Skin epidermis (tissue), 12 donors: ENCODE measurements at regions not wholly inside any gene's neighbourhood (a gene's known extent, or its start where the extent isn't known, plus 50 kb on each side); places are given as distances from the start of the nearest gene placed in this dataset.

Source experiments
- H3K27ac ChIP-seq, 21 experiments: fragments of 200-600 bp; sonication (generic) in 11 of 21; one replicate each; pipeline ENCODE4 v1.5.0; 2020; ENCODE audit warnings: mild to moderate bottlenecking in 3 of 21, inconsistent platforms in 2 of 21, moderate library complexity in 2 of 21
- H3K4me3 ChIP-seq, 7 experiments: fragments of 200-600 bp; sonication (generic) in 2 of 7; one replicate each; pipeline ENCODE4 v1.5.0; 2020; ENCODE audit warnings: inconsistent platforms in 2 of 7, mild to moderate bottlenecking in 2 of 7, moderate library complexity in 1 of 7

DNA sequence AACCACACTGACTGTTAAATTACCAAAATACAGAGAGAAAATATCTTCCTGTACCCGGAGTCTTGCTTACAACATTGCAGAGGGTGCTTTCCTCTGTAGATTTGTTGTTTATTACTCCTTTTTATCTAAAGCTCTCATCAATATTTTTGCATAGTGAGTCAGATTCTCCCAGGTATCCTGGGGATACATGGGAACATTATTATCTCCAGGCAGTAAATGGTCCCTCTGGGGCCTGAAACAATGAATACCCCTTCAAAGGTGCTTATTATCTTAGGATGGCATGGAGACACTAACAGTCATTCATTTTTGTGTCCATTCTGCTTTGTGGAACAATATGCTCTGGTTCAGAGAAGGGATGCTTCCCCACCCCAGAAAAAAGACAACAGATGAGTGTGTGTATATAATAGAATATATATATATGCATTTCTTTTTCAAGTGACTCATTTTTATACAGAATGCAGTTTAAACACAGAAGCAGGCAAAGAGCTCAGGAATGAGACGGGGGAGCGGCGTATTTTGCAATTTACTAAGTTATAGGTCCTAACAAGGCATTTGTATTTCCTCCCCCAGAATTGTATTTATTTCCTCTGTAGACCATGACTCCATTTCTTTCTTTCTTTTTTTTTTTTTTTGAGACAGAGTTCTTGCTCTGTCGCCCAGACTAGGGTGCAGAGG, 424.8 kb upstream of the ZEB2 start:
- H3K27ac ChIP-seq: peak overlapping the region in 4 of 21 experiments; percentile 6 to 38 (median 26)
- H3K4me3 ChIP-seq: no peak overlapping the region

DNA sequence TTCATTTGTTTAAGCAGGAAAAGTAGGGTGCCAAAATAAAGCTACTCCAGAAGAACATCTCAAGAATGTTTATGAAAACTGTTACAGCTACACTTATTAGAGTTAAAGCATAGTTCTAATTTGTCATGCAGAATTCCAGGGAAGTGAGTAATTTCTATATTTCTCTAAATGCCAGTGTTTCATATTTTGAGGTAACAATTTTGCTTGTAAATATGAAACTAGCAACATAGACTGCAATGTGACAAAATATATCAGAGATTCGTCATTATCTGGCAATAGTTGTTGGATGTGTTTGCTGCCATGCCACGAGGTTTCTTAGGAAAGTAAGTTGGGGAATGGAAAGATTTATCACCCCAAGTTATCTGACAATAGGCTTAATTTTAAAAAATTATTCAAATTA, 424.1 kb upstream of the ZEB2 start:
- no peak overlapping the region for H3K4me3 ChIP-seq
- peak overlapping the region in 3 of 21 experiments; percentile 6 to 38 (median 16) for H3K27ac ChIP-seq

DNA sequence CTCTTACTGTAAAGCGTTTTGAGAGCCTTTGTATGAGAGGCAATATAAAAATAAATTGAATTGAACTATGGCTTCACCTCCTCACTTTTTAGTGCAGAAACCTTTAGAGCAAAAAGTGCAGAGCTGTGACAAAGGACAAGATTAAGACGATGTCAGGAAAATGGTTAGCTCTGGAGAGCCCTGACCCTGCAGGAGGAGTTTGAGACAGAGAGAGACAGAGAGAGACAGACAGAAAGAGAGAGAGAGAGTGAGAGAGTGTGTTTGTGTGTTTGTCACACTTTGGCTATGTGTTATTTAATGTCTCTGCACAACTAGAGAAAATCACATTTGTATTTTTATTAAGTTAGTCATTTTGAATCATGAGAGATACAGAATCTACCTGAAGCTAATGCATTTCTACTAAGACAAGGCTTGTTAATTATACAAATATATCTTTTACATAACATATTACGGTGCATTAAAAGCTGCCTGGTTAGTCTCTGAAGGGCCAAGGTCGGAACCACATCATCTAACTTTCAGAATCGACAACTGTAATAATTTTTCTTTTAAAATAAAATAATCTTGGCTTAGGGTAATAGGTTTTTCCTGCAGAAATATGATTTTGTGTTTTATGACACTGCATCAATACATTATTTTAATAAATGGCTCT, 423.5 kb upstream of the ZEB2 start:
- no peak overlapping the region for H3K4me3 ChIP-seq
- H3K27ac ChIP-seq: no peak overlapping the region

DNA sequence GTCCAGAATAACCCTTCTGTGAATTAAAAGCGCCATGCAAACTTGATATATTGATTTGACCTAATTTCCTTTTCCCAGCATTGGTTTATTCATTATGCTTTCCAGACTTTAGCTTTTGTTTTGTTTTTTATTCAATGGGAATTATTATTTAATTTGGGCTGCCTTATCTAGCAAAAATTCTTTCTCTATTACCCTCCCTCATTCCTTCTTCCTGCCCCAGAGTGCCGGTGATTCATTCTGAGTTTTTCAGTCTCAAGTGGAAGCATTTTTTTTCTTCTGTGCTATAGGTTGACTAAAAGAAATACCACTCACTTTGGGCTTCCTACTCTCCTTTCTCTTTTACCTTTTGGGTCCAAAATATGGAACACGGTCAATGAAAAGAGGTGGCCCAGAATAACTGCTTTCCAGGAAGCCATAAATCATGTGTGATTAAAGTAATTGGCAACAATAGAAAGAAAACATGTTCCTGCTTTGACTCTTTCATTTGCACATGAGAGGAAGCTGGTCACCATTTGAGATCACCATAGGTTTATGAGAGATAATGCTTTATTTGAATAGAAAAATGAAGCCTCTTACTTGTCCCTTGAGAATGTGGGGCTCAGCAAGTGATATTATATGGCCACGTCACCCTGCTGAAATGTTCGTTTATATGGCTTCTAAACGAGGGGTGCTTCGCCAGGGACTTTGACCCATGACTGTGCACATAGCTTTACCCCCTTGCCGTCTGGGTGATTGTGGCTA, 422.8 kb upstream of the ZEB2 start:
- no peak overlapping the region for H3K4me3 ChIP-seq
- no peak overlapping the region for H3K27ac ChIP-seq

DNA sequence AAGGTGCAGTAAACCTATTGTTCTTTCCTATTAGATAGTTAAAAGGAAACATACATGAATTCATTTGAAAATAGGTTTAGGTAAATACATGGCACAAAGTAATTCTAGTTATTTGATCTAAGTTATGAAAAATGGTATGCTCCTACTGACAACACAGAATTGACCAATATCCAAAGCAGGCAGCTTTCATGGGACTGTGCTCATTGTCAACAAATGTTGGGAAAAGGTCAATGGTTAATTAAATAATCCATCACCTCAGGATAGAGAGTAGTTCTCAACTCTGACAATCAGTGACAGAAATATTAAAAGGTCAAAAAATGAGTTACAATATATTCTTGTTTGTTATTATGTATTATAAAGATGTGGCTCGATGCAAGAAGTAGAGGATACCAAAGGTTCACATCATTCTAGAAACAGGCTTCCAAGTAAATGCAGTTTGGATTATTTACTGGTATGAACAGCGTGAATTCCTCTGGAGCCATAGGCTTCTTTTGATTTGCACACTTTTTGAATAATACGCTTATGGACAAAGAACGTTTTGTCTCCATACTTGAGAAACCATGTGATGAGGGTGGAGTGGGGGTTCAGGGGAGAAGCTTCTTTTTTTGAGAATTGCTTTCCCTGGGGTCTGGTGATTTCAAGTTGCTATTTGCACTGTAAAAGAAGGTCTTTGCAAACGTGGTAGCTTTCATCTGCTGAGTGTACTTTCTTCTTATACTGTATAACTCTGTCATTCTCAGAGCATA, 422.0 kb upstream of the ZEB2 start:
- Histone ChIP-seq H3K27ac (no peak overlapping the region), H3K4me3 (no peak overlapping the region)

DNA sequence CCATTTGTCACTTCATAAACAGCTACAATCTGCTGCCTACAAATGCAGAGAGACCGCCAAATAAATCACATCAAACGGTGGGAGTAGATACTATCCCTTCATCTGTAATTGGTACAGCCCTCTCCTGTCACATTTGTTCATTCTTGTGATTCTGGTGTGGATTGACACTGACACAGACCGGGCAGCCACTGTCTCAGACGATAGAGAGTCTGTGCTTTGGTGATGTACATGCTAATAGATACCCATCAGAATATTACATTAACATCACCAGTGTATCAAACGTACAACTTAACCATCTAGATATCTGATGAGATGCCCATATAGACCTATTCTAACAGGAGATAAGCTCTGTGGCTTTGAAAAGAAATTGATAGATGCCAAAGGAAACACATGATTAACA, 419.7 kb upstream of the ZEB2 start:
- no peak overlapping the region for H3K4me3 ChIP-seq
- H3K27ac ChIP-seq: no peak overlapping the region

DNA sequence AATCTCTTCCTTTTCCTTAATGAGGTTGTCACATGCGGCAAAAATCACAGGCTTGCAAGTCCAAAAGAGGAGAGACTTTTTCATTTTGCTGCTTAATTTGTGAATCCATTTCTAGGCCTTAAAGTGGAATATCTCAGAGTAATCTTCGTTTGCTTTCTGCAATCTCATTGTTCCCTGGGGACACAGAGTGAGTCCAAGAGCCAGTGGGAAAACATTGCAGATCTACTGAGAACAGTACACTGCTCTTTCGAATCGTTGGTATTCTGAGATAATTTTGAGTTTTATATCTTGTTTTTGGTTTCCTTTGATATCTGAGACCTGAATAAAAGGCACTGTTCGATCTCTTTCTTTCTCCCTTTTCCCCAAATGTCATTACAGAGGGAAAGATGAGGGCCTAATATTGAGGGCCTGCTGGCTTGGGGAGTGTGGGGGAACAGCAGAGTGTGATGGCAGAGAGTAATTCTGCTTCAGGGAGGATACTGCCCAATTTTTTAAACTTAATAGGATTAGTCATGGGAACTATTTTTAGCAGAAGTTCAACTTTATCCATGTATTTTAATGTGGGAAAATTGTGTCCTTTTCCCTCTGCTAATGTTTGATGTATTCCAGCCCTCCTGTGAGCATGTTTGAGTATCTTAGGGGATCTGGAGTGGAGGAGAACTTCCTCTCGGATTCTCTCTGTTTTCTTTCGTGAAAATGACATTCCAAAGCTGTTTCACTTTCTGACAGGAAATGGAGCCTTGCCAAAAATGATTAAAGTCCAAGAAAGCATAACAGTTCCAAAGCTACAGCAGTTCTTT, 418.2 kb upstream of the ZEB2 start:
- Histone ChIP-seq H3K27ac (peak overlapping the region in 14 of 21 experiments; percentile 0 to 75 (median 41)), H3K4me3 (no peak overlapping the region)

DNA sequence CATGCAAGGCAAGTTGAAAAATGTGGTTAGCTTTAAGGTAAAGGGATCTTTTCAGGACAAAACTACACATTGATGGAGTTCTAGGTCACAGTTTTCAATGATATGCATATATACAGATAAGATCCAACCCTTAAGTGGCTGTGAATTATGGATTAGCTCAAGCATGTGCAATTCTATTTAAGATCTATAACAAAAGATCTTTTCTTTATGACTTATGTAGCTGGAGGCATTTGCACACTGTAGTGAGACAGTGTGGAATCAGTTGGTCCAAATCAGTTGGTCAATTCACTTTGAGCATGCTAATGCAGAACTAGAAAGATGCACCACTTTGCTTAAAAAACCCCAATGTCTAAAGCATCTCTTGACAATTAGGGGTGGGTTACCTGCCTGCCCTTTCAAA, 417.1 kb upstream of the ZEB2 start:
- Histone ChIP-seq H3K4me3 (no peak overlapping the region), H3K27ac (peak overlapping the region in 6 of 21 experiments; percentile 0 to 63 (median 41))

DNA sequence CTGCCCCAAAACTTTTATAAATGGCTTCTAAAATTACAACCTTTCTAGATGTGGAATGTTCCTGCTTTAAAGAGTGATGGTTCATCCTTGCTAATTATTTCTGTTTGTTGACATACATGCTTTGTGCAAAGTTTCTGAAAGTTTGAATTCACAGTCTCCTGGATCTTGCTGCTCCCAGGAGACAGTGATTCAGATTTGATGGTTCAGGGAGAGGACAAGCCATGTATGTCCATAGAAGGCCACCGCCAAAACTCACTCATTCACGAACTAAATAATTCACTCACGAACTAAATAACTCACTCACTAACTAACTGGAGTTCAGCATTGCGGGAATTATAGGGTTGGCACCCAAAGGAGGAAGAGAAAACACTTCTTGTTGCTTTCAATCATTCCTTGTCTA, 416.5 kb upstream of the ZEB2 start:
- H3K27ac ChIP-seq: peak overlapping the region in 2 of 21 experiments; percentile 15 to 54

DNA sequence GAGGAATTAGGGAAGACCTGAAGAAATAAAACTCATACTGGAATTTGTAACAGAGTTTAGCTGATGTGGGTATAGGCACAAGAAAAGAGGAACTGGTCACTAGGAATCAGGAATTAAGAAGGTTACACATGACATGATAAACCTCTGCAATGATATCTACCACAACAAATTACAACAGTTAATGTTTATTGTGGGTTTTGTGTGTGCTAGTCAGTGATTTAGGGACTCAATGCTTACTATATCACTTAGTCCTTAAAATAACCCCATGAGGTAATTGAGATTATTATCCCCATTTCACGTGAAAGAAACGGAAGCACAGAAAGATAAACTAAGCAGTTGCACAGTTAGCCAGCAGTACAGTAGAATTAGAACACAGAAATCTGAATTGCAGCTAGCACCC, 415.8 kb upstream of the ZEB2 start:
- H3K27ac ChIP-seq: peak overlapping the region in 1 of 21 experiments; percentile 8
- H3K4me3 ChIP-seq: no peak overlapping the region

More for the DNA sequence above, 416.5 kb upstream of the ZEB2 start:
- no peak overlapping the region for H3K4me3 ChIP-seq

DNA sequence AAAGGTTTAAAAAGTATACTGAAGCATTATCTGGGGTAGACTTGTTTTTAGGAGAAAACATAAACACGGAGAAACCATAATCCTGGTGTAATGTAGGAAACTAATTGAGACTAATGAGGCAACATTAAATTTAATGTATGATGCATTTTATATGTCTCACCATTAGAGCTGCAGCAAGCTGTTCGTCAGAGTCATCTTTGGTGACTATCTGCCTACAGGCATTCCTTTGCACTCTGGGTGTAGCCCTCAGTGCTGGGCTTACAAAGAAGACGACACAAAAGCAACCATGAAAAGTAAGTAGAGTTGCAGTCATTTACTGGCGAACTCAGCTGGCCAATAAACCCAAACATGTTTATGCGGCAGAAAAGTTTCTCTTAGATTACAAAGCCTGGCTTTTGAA, 415.3 kb upstream of the ZEB2 start:
- H3K4me3 ChIP-seq: no peak overlapping the region
- H3K27ac ChIP-seq: peak overlapping the region in 1 of 21 experiments; percentile 8

DNA sequence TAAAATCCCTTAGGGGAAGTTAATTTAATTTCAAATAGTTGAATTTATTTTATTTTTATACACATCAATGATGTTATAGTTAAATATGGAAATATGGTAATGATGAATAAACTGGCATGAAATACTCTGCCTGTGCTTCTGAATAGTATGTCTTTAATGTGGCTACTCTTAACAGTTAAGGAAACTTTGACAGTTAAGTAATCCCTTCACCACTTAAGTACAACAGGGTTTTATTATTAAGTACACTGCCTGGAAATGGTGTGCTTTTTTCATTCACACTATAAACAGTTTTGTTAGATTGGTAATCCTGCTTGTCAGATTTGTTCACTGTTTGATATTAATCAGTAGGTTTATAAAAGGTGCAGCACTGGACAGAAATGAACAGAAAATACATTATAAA, 412.0 kb upstream of the ZEB2 start:
- Histone ChIP-seq H3K27ac (no peak overlapping the region), H3K4me3 (no peak overlapping the region)

DNA sequence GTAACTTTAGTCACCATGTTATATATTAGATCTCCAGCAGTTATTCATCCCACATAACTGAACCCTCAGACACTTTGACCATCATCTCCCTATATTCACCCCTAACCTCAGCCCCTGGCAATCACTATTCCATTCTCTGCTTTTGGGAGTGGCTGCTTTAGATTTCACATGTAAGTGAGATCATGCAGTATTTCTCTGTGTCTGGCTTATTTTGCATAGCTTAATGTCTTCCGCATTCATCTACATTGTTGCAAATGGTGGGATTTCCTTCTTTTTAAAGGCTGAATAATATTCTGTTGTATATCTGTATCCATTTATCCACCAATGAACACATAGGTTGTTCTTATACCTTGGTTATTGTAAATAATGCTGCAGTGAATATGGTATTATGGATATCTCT, 411.6 kb upstream of the ZEB2 start:
- Histone ChIP-seq H3K4me3 (no peak overlapping the region), H3K27ac (no peak overlapping the region)

DNA sequence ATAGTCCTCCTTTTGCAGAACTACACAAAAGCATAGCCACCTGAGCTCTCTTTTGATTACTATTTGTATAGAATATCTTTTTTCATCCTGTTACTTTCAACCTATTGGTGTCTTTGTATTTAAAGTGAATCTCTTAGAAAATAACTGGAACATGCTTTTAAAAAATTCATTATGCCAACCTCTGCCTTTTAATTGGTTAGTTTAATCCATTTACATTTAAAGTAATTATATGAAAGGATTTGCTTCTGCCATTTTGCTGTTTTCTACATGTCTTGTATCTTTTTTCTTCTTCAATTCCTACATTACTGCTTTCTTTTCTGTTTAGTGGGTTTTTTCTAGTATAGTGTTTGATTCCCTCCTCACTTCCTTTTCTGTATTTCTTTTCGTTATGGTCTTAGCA, 407.5 kb upstream of the ZEB2 start:
- Histone ChIP-seq H3K27ac (no peak overlapping the region), H3K4me3 (no peak overlapping the region)

DNA sequence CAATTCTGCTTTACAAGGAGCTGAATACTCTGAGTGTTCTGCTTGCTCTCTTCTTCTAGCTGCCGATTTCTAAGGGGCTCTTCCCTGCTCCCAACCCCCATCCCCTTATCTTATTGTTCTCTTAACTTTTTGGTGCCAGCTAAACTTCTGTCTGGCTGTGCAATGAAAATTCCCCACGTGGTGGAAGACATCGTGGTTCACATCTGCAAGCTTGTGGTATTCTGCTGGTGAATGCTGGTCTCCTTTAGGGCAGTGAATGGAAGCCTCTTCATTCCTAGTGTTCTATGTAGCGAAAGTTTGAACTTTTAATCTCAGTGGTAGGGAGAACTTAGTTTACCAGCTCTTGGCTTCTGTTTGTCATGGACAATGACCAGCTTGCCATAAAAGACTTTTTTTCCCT, 406.0 kb upstream of the ZEB2 start:
- Histone ChIP-seq H3K4me3 (no peak overlapping the region), H3K27ac (no peak overlapping the region)

DNA sequence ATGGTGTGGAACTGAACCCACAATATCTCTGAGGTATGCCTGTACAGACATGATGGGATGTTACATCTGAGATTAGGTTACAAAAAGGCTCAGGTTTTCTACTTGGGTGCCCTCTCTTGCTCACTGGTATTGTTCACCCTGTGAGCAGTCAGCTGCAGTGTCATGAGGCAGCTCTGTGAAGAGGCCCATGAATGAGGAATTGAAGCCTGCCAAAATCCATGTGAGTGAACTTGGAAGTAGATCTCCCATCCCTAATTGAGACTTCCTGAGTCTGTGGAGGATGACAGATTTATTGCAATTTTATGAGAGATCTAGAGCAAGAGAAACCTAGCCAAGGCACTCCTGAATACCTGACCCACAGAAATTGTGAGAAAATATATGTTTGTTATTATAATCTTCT, 404.9 kb upstream of the ZEB2 start:
- Histone ChIP-seq H3K4me3 (no peak overlapping the region), H3K27ac (no peak overlapping the region)

DNA sequence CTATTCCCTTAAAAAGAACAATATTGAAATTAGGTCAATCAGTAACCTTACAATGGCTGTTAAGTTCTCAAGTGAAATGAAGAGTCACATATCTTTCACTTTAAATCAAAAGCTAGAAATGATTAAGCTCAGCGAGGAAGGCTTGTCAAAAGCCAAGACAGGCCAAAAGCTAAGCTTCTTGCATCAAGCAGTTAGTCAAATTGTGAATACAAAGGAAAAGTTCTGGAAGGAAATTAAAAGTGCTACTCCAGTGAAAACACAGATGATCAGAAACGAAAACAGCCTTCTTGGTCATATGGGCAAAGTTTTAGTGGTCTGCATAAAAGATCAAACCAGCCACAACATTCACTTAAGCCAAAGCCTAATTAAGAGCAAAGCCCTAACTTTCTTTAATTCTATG, 402.6 kb upstream of the ZEB2 start:
- Histone ChIP-seq H3K27ac (no peak overlapping the region), H3K4me3 (no peak overlapping the region)

DNA sequence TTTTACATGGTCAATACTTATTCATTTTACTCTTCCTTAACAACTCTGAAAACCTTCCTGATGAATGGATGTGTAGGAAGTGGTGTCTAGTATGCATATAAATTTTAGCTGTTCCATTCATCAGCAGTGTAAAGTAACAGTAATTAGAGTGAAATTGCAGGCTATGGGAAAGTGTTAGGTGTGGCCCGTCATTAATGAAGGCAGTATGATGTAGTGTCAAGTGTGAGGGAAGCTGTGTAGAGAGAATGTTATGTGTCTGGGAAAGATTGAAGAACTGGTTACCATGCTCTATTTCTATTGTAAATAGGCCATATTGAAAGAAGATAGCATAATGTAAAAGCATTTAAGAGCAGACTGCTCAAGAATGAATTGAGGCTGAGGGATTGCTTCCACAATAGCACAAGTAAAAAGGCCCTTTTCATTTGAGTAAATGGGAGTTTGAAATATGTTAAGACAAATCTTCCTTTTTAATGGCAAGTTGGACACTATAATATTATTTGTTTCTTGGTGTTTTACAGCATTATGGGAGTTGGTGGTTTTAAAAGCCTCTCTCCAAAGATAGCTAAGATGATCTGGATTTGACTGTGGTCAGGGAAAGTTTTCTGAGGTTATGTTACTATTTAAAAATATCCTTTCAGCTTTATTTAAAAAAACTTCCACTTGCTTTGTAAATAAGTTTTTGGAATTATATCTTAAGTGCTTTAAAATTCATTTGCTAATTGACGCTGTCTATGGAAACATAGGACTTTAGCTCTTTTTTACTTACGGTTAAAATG, 401.0 kb upstream of the ZEB2 start:
- H3K27ac ChIP-seq: no peak overlapping the region
- H3K4me3 ChIP-seq: no peak overlapping the region
